ENCODE measurements at regions not wholly inside any gene's neighbourhood (a gene's known extent, or its start where the extent isn't known, plus 50 kb on each side); places are given as distances from the start of the nearest gene placed in this dataset.

DNA sequence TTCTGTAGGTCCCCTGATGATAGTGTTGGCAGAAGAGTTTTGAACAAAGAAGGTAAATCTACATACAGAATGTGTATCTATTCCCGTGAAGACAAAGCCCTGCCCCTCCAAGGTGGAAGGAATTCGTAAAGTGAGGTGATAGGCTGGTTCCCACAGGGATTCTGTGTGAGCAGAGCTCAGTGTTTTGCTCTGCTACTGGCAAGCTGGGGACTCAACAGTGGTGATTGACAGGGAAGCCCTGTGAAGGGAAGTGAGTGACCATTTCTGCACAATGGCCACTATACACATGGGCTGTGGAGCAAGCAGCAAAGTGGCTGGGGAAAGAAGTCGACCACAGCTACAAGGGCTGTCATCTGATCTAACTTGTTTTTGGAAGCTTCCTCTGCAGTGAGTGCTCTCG, 90.0 kb upstream of the LRRN2 start:
- H3K4me3 ChIP-seq (ENCODE audit: insufficient read depth, low read depth, low read length), result no peak overlapping the region
- no peak overlapping the region for H4K8ac ChIP-seq (ENCODE audit: low read depth in 2 of 2, low read length in 2 of 2)
- no TSS peak for BruUV-seq (replicated peaks)
- H3K9me1 ChIP-seq (ENCODE audit: insufficient read depth, low read length), result no peaks in the 10 kb centered on the region
- H3K79me1 ChIP-seq (ENCODE audit: low read depth in 1 of 2, low read length in 2 of 2), result no peaks in the 10 kb centered on the region
- in situ Hi-C loops (cut with MboI; ENCODE audit: low sequenced_read_pairs) (no loop called here), intact Hi-C loops (cut with micrococcal nuclease) (no loop called here), dilution Hi-C loops (cut with HindIII; ENCODE audit: low sequenced_read_pairs, unreplicated experiment) (no loop called here)
- no peak overlapping the region for H4K91ac ChIP-seq (ENCODE audit: insufficient read depth, low read depth, low read length)
- H3K4me2 ChIP-seq (ENCODE audit: low read depth, low read length), result no peak overlapping the region
- ATAC-seq (ENCODE audit: low read depth) (no peak), DNase-seq (no peak)
- no peak overlapping the region for H3K23ac ChIP-seq (ENCODE audit: low read depth, low read length)
- ChIA-PET CTCF (no interaction called here), POLR2A (ENCODE audit: unreplicated experiment) (no interaction called here)
- H2AFZ ChIP-seq (replicated peaks; ENCODE audit: low read length, poor library complexity), result no peak overlapping the region
- no peak overlapping the region for H3K27ac ChIP-seq (ENCODE audit: insufficient read depth, low read length)
- H3K4me1 ChIP-seq (ENCODE audit: control insufficient read depth, insufficient read depth, low read length), result no peaks in the 10 kb centered on the region
- H3K9ac ChIP-seq (ENCODE audit: low read depth, low read length), result no peak overlapping the region
- H4K5ac ChIP-seq (ENCODE audit: low read depth, low read length), result no peak overlapping the region
- H2AK9ac ChIP-seq (replicated peaks; ENCODE audit: low read depth, low read length, poor library complexity), result no peak overlapping the region
- no peak for TF ChIP-seq RFX5 (IDR thresholded peaks at IDR 0.05; ENCODE audit: low read depth, low read length)
- H2BK120ac ChIP-seq (ENCODE audit: low read depth, low read length), result no peak overlapping the region
- H2AK5ac ChIP-seq (ENCODE audit: low read depth, low read length), result no peak overlapping the region
- H3K18ac ChIP-seq (ENCODE audit: low read depth, low read length), result no peak overlapping the region
- H3K27me3 ChIP-seq (ENCODE audit: control insufficient read depth, insufficient read depth, low read length), result peaks cover 11% of the 10 kb centered on the region
- H4K20me1 ChIP-seq (ENCODE audit: insufficient read depth, low read length), result no peaks in the 10 kb centered on the region
- no peak overlapping the region for H2BK5ac ChIP-seq (ENCODE audit: low read depth, low read length, poor library complexity, severe bottlenecking)
- no peak overlapping the region for H3K56ac ChIP-seq (ENCODE audit: extremely low read depth, insufficient read depth, low read length)
- no peak overlapping the region for H2BK15ac ChIP-seq (ENCODE audit: low read depth, low read length)
- H3K4ac ChIP-seq (ENCODE audit: low read depth, low read length), result no peak overlapping the region
- no peak overlapping the region for H2BK20ac ChIP-seq (ENCODE audit: low read depth, low read length)
- H3K9me3 ChIP-seq (ENCODE audit: control insufficient read depth, insufficient read depth, low read length), result no peaks in the 10 kb centered on the region
- 63% methylated on average over 1 of the region's 4 CpGs; no CpG with 5 or more reads in 1 of the 2 experiments for WGBS, 2 experiments (ENCODE audit: extremely low coverage in 2 of 2, insufficient read length in 1 of 2)
- H3K14ac ChIP-seq (replicated peaks; ENCODE audit: low read depth, low read length), result no peak overlapping the region
- no peaks in the 10 kb centered on the region for H3K36me3 ChIP-seq (ENCODE audit: control insufficient read depth, insufficient read depth, low read length)

Data from IMR-90 (cell line).